ENCODE measurements at regions not wholly inside any gene's neighbourhood (a gene's known extent, or its start where the extent isn't known, plus 50 kb on each side); places are given as distances from the start of the nearest gene placed in this dataset.

DNA sequence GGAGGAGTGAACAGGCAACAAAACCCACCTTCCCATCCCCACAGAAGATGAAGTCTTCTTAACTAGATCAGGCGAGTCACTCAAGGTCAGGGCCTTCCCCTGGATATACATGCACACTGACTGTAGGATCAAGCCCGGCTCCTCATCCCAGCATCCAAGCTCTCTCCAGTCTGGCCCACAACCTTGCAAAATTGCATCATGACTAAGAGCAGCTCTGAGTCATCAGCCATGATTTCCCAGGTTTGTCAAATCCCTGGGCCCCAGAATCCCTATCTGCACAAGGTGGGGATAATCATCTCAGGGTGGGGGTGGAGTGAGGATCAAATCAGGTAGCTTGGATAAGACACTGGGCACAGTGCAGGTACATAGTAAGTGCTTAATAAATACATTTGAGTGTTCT is 199.3 kb upstream of the GRIK3 start:
- no peaks in the 10 kb centered on the region for H3K36me3 ChIP-seq (ENCODE audit: insufficient read depth in 1 of 2, low read depth in 1 of 2)
- H3K9me3 ChIP-seq, result peaks cover 4% of the 10 kb centered on the region
- intact Hi-C loops (cut with DNase I), result no loop called here
- H3K4me3 ChIP-seq, result no peak overlapping the region
- no peak for DNase-seq
- ATAC-seq, result no peak
- 81 to 85% (median 85%) methylated on average over 2 of the region's 2 CpGs for WGBS, 3 donors
- TF ChIP-seq, protein P1, sequence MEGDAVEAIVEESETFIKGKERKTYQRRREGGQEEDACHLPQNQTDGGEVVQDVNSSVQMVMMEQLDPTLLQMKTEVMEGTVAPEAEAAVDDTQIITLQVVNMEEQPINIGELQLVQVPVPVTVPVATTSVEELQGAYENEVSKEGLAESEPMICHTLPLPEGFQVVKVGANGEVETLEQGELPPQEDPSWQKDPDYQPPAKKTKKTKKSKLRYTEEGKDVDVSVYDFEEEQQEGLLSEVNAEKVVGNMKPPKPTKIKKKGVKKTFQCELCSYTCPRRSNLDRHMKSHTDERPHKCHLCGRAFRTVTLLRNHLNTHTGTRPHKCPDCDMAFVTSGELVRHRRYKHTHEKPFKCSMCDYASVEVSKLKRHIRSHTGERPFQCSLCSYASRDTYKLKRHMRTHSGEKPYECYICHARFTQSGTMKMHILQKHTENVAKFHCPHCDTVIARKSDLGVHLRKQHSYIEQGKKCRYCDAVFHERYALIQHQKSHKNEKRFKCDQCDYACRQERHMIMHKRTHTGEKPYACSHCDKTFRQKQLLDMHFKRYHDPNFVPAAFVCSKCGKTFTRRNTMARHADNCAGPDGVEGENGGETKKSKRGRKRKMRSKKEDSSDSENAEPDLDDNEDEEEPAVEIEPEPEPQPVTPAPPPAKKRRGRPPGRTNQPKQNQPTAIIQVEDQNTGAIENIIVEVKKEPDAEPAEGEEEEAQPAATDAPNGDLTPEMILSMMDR (IDR thresholded peaks at IDR 0.05), result no peak
- no peaks in the 10 kb centered on the region for H3K27me3 ChIP-seq (ENCODE audit: insufficient read depth in 3 of 3, low read length in 2 of 3)
- H3K4me1 ChIP-seq, result no peaks in the 10 kb centered on the region
- no peak overlapping the region for H3K27ac ChIP-seq

DNA sequence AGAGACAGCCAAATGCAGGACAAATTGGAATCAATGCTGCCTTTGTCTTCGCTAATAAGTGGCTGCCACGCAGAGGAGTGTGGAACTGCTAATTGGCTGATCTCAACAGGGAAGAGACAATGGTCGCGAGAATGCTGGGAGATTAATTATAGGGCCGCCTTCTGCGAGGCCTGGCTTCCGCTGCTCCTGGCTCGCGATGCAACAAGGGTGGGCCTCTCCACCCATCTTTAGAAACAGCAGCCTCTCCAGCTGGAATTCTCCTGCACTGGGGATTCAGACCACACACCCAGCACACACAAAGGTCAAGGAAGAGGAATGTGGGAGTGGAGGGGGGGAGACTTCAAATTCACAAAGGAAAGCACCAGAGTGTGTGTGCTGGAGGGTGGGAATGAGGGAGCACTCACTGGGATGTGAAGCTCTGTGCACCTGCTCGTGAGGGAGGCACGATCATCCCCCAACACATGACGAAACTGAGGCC is 200.7 kb upstream of the GRIK3 start:
- no peak for ATAC-seq
- WGBS, 3 donors, result 6 to 9% (median 8%) methylated on average over 12 of the region's 12 CpGs
- peaks cover 4% of the 10 kb centered on the region for H3K9me3 ChIP-seq
- no peaks in the 10 kb centered on the region for H3K4me1 ChIP-seq
- no peaks in the 10 kb centered on the region for H3K36me3 ChIP-seq (ENCODE audit: insufficient read depth in 1 of 2, low read depth in 1 of 2)
- H3K27ac ChIP-seq, result no peak overlapping the region
- intact Hi-C loops (cut with DNase I), result no loop called here
- no peak overlapping the region for H3K4me3 ChIP-seq
- peaks cover 0 to 3% (median 0%) of the 10 kb centered on the region in 3 donors for H3K27me3 ChIP-seq (ENCODE audit: insufficient read depth in 3 of 3, low read length in 2 of 3)
- no peak for DNase-seq
- TF ChIP-seq, protein P1 (IDR thresholded peaks at IDR 0.05), result no peak

DNA sequence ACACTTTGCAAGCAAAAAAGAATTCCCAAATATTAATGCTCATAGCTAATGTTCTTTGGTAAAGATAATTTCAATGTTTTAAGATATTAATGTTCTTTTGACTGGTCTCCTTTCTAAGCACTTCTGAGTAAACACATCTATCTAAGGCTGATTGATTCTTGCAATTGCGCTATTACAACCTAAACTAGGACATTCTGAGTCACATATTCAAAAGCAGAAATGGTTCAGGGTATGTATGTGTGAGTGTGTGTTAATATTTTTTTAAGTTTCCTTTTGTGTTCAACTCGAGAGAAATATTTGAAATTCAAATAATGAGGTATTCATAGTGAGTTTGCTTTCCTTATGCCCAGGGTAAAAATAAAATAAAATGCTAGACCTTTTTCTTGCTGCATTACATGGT is 203.6 kb upstream of the GRIK3 start:
- ATAC-seq (no peak), DNase-seq (no peak)
- Histone ChIP-seq H3K27ac (no peak overlapping the region), H3K4me3 (no peak overlapping the region), H3K36me3 (ENCODE audit: insufficient read depth in 1 of 2, low read depth in 1 of 2) (no peaks in the 10 kb centered on the region), H3K9me3 (no peaks in the 10 kb centered on the region), H3K4me1 (no peaks in the 10 kb centered on the region), H3K27me3 (ENCODE audit: insufficient read depth in 3 of 3, low read length in 2 of 3) (peaks cover 0 to 12% (median 0%) of the 10 kb centered on the region in 3 donors)
- TF ChIP-seq, protein P1 (IDR thresholded peaks at IDR 0.05), result no peak
- intact Hi-C loops (cut with DNase I), result no loop called here
- 55 to 62% (median 58%) methylated on average over 2 of the region's 2 CpGs for WGBS, 3 donors

DNA sequence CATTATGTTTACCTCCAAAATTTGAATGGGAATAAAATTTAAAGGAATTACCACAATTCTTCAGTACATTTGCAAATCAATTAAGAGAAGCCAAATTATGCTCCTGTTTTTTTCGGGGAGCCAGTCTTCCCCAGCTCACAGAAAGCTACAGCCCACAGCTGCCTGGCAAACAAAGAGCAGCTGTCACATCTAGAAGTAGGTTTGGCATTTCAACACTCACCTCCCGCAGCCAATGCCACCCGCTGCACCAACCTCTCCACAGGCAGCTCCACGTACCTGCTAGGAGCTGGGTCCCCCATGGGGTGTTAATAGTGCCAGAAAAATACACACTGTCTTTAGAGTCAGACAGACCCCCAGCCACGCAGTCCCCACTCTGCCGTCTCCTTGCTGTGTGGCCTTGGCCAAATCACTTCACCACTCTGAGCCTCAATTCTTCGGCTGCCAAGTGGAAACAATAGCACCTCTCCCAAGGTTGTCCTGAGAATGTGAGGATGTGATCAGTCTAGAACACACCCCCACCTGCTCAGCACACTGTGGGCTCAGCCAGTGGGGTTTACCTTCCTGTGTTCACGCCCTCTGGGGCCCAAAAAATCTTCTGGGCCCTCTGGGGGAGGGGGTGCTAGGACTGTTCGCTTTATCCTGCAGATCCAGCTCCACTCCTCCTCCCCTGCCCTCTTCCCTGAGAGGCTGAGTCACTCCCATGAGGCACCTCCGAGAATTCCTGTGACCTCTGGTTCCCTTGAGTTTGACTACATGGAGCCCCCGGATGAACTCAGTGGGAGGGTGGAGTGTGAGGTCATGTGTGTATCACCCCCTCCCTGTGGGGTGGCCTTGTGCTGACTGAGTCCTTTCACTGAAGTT is 204.3 kb upstream of the GRIK3 start:
- no peak for DNase-seq
- TF ChIP-seq, protein P1 (IDR thresholded peaks at IDR 0.05), result no peak
- ATAC-seq, result no peak
- 48 to 51% (median 49%) methylated on average over 11 of the region's 11 CpGs for WGBS, 3 donors
- no peaks in the 10 kb centered on the region for H3K36me3 ChIP-seq (ENCODE audit: insufficient read depth in 1 of 2, low read depth in 1 of 2)
- intact Hi-C loops (cut with DNase I), result no loop called here
- H3K27me3 ChIP-seq (ENCODE audit: insufficient read depth in 3 of 3, low read length in 2 of 3), result peaks cover 0 to 12% (median 0%) of the 10 kb centered on the region in 3 donors
- H3K4me3 ChIP-seq, result no peak overlapping the region
- no peak overlapping the region for H3K27ac ChIP-seq
- no peaks in the 10 kb centered on the region for H3K4me1 ChIP-seq
- H3K9me3 ChIP-seq, result no peaks in the 10 kb centered on the region

Data from psoas muscle (tissue), 7 donors.